HUES6 (cell line): ENCODE measurements at regions not wholly inside any gene's neighbourhood (a gene's known extent, or its start where the extent isn't known, plus 50 kb on each side); places are given as distances from the start of the nearest gene placed in this dataset.
A peak's percentile ranks its signal among the peaks of the same experiment; 100 is the strongest.

Experiments
- H3K27ac ChIP-seq: 2 replicates; pipeline ENCODE4 v1.7.0; 2013; ENCODE audit warnings: low read depth, mild to moderate bottlenecking, low read length, inconsistent platforms
- H3K27me3 ChIP-seq: 2 replicates; pipeline ENCODE4 v1.6.1; 2013; ENCODE audit warnings: low read length; ENCODE audit not compliant: control insufficient read depth, insufficient read depth
- H3K36me3 ChIP-seq: 2 replicates; pipeline ENCODE4 v1.6.1; 2013; ENCODE audit warnings: low read length; ENCODE audit not compliant: control insufficient read depth, insufficient read depth
- H3K4me1 ChIP-seq: 2 replicates; pipeline ENCODE4 v1.6.1; 2013; ENCODE audit warnings: low read length; ENCODE audit not compliant: control insufficient read depth, insufficient read depth
- H3K4me3 ChIP-seq: 2 replicates; pipeline ENCODE4 v1.5.1; 2013; ENCODE audit warnings: low read depth, low read length
- H3K9ac ChIP-seq: one replicate; pipeline ENCODE4 v1.6.1; 2013; ENCODE audit warnings: mild to moderate bottlenecking, low read length
- H3K9me3 ChIP-seq: 2 replicates; pipeline ENCODE4 v1.6.1; 2013; ENCODE audit warnings: low read depth, low read length; ENCODE audit not compliant: control insufficient read depth, insufficient read depth

- peaks cover 39% of the 10 kb centered on the region for H3K4me1 ChIP-seq
- H3K27me3 ChIP-seq = no peaks in the 10 kb centered on the region
- peaks cover 10% of the 10 kb centered on the region for H3K9me3 ChIP-seq
- no peaks in the 10 kb centered on the region for H3K36me3 ChIP-seq
- no peak overlapping the region for H3K9ac ChIP-seq
- H3K4me3 ChIP-seq = peak overlapping the region; percentile 2; the same call in 1 of the 2 replicates
- H3K27ac ChIP-seq = no peak overlapping the region
These were observed 757.2 kb downstream of the GALR1 start for GRCh38 chr18:78006774-78007260.

GRCh38 chr18:78010363-78010762 is 760.7 kb downstream of the GALR1 start:
- H3K4me1 ChIP-seq = peaks cover 23% of the 10 kb centered on the region

GRCh38 chr18:78017869-78018268 is 768.2 kb downstream of the GALR1 start:
- peaks cover 37% of the 10 kb centered on the region for H3K27me3 ChIP-seq
- no peak overlapping the region for H3K4me3 ChIP-seq
- H3K4me1 ChIP-seq = peaks cover 8% of the 10 kb centered on the region
- H3K36me3 ChIP-seq = no peaks in the 10 kb centered on the region
- H3K27ac ChIP-seq = no peak overlapping the region
- no peaks in the 10 kb centered on the region for H3K9me3 ChIP-seq
- no peak overlapping the region for H3K9ac ChIP-seq

More at GRCh38 chr18:78010363-78010762, 760.7 kb downstream of the GALR1 start:
- no peak overlapping the region for H3K4me3 ChIP-seq
- H3K9me3 ChIP-seq = peaks cover 9% of the 10 kb centered on the region; the same call in 1 of the 2 replicates
- no peak overlapping the region for H3K9ac ChIP-seq
- H3K36me3 ChIP-seq = no peaks in the 10 kb centered on the region
- no peak overlapping the region for H3K27ac ChIP-seq
- H3K27me3 ChIP-seq = no peaks in the 10 kb centered on the region

GRCh38 chr18:78021196-78021595 is 771.5 kb downstream of the GALR1 start:
- Histone ChIP-seq H3K4me3 (no peak overlapping the region), H3K9ac (no peak overlapping the region), H3K27me3 (peaks cover 34% of the 10 kb centered on the region), H3K9me3 (no peaks in the 10 kb centered on the region), H3K27ac (no peak overlapping the region), H3K36me3 (no peaks in the 10 kb centered on the region), H3K4me1 (peaks cover 8% of the 10 kb centered on the region)

- Histone ChIP-seq H3K27me3 (no peaks in the 10 kb centered on the region), H3K27ac (no peak overlapping the region), H3K36me3 (no peaks in the 10 kb centered on the region), H3K4me1 (peaks cover 11% of the 10 kb centered on the region), H3K4me3 (no peak overlapping the region), H3K9ac (no peak overlapping the region), H3K9me3 (no peaks in the 10 kb centered on the region)
These were observed 781.9 kb downstream of the GALR1 start for GRCh38 chr18:78031589-78031988.

GRCh38 chr18:78031991-78032390 is 782.3 kb downstream of the GALR1 start:
- H3K27ac ChIP-seq = no peak overlapping the region
- no peaks in the 10 kb centered on the region for H3K9me3 ChIP-seq
- no peaks in the 10 kb centered on the region for H3K36me3 ChIP-seq
- H3K27me3 ChIP-seq = no peaks in the 10 kb centered on the region
- no peak overlapping the region for H3K9ac ChIP-seq
- peaks cover 11% of the 10 kb centered on the region for H3K4me1 ChIP-seq
- no peak overlapping the region for H3K4me3 ChIP-seq

- Histone ChIP-seq H3K36me3 (no peaks in the 10 kb centered on the region), H3K27ac (no peak overlapping the region), H3K4me1 (peaks cover 11% of the 10 kb centered on the region), H3K27me3 (no peaks in the 10 kb centered on the region), H3K9ac (no peak overlapping the region), H3K4me3 (no peak overlapping the region), H3K9me3 (no peaks in the 10 kb centered on the region)
These were observed 782.9 kb downstream of the GALR1 start for GRCh38 chr18:78032574-78032973.

GRCh38 chr18:78034755-78035154 is 785.1 kb downstream of the GALR1 start:
- peaks cover 11% of the 10 kb centered on the region for H3K4me1 ChIP-seq
- no peaks in the 10 kb centered on the region for H3K36me3 ChIP-seq
- H3K9ac ChIP-seq = no peak overlapping the region
- H3K27ac ChIP-seq = no peak overlapping the region
- no peak overlapping the region for H3K4me3 ChIP-seq
- peaks cover under 1% of the 10 kb centered on the region; the same call in 1 of the 2 replicates for H3K9me3 ChIP-seq
- H3K27me3 ChIP-seq = no peaks in the 10 kb centered on the region

- Histone ChIP-seq H3K4me3 (no peak overlapping the region), H3K36me3 (no peaks in the 10 kb centered on the region), H3K4me1 (no peaks in the 10 kb centered on the region), H3K9ac (no peak overlapping the region), H3K27ac (no peak overlapping the region), H3K27me3 (no peaks in the 10 kb centered on the region), H3K9me3 (peaks cover 19% of the 10 kb centered on the region; the same call in 1 of the 2 replicates)
These were observed 791.6 kb downstream of the GALR1 start for GRCh38 chr18:78041218-78041617.

- Histone ChIP-seq H3K27me3 (no peaks in the 10 kb centered on the region), H3K36me3 (no peaks in the 10 kb centered on the region), H3K4me1 (no peaks in the 10 kb centered on the region), H3K27ac (no peak overlapping the region), H3K4me3 (no peak overlapping the region), H3K9ac (no peak overlapping the region), H3K9me3 (peaks cover 4% of the 10 kb centered on the region; the same call in 1 of the 2 replicates)
These were observed 797.0 kb downstream of the GALR1 start for GRCh38 chr18:78046631-78047030.

- H3K27ac ChIP-seq = no peak overlapping the region
- H3K4me3 ChIP-seq = no peak overlapping the region
- H3K9ac ChIP-seq = no peak overlapping the region
- H3K4me1 ChIP-seq = 0 out of 2 replicates have a peak, but pooled peaks cover 1% of the 10 kb centered on the region
- no peaks in the 10 kb centered on the region for H3K36me3 ChIP-seq
- no peaks in the 10 kb centered on the region for H3K9me3 ChIP-seq
- no peaks in the 10 kb centered on the region for H3K27me3 ChIP-seq
These were observed 799.6 kb downstream of the GALR1 start for GRCh38 chr18:78049281-78049680.
